ENCODE measurements at regions not wholly inside any gene's neighbourhood (a gene's known extent, or its start where the extent isn't known, plus 50 kb on each side); places are given as distances from the start of the nearest gene placed in this dataset.

- TF ChIP-seq POLR2AphosphoS5 (IDR thresholded peaks at IDR 0.05) (no peak), CTCF (IDR thresholded peaks at IDR 0.05) (no peak)
Observed at GRCh38 chr4:123198706-123199105, 197.9 kb upstream of the SPRY1 start.
